ENCODE measurements at regions not wholly inside any gene's neighbourhood (a gene's known extent, or its start where the extent isn't known, plus 50 kb on each side); places are given as distances from the start of the nearest gene placed in this dataset.

- Mint-ChIP-seq H3K27ac (no peak overlapping the region), H3K27me3 (no peaks in the 10 kb centered on the region), H3K9me3 (peaks cover 0 to 16% (median 4%) of the 10 kb centered on the region in 9 donors), H3K4me1 (no peaks in the 10 kb centered on the region), H3K4me3 (no peak overlapping the region), H3K36me3 (no peaks in the 10 kb centered on the region)
- POLR2A ChIA-PET, result no interaction called here
- ATAC-seq (no peak), DNase-seq (no peak)
Measured at GRCh38 chr3:117219296-117219695, 509.7 kb downstream of the TUSC7 start.

GRCh38 chr3:117226932-117227331 lies 517.4 kb downstream of the TUSC7 start:
- POLR2A ChIA-PET, result no interaction called here
- ATAC-seq, result no peak
- no peaks in the 10 kb centered on the region for H3K27me3 Mint-ChIP-seq

GRCh38 chr3:117228466-117228865 lies 518.9 kb downstream of the TUSC7 start:
- Mint-ChIP-seq H3K27ac (no peak overlapping the region), H3K9me3 (peaks cover 0 to 7% (median 2%) of the 10 kb centered on the region in 9 donors), H3K27me3 (no peaks in the 10 kb centered on the region), H3K4me3 (no peak overlapping the region), H3K36me3 (no peaks in the 10 kb centered on the region), H3K4me1 (no peaks in the 10 kb centered on the region)
- ATAC-seq, result no peak
- POLR2A ChIA-PET, result no interaction called here
- no peak for DNase-seq

More at GRCh38 chr3:117226932-117227331, 517.4 kb downstream of the TUSC7 start:
- H3K9me3 Mint-ChIP-seq, result peaks cover 0 to 6% (median 3%) of the 10 kb centered on the region in 9 donors
- no peak overlapping the region for H3K4me3 Mint-ChIP-seq
- no peak overlapping the region for H3K27ac Mint-ChIP-seq
- DNase-seq, result no peak
- no peaks in the 10 kb centered on the region for H3K36me3 Mint-ChIP-seq
- H3K4me1 Mint-ChIP-seq, result no peaks in the 10 kb centered on the region

- Mint-ChIP-seq H3K4me1 (no peaks in the 10 kb centered on the region), H3K27ac (no peak overlapping the region), H3K36me3 (no peaks in the 10 kb centered on the region), H3K27me3 (no peaks in the 10 kb centered on the region), H3K9me3 (peaks cover 0 to 7% (median 0%) of the 10 kb centered on the region in 9 donors), H3K4me3 (no peak overlapping the region)
- DNase-seq (no peak), ATAC-seq (no peak)
- POLR2A ChIA-PET, result no interaction called here
Measured at GRCh38 chr3:117230924-117231323, 521.3 kb downstream of the TUSC7 start.

GRCh38 chr3:117234331-117234730 lies 524.8 kb downstream of the TUSC7 start:
- Mint-ChIP-seq H3K4me1 (no peaks in the 10 kb centered on the region), H3K9me3 (peaks cover 0 to 7% (median 0%) of the 10 kb centered on the region in 9 donors), H3K27me3 (no peaks in the 10 kb centered on the region), H3K27ac (no peak overlapping the region), H3K4me3 (no peak overlapping the region), H3K36me3 (no peaks in the 10 kb centered on the region)
- DNase-seq, result no peak
- POLR2A ChIA-PET, result no interaction called here
- ATAC-seq, result no peak

GRCh38 chr3:117235304-117235703 lies 525.7 kb downstream of the TUSC7 start:
- Mint-ChIP-seq H3K9me3 (peaks cover 0 to 7% (median 0%) of the 10 kb centered on the region in 9 donors), H3K36me3 (no peaks in the 10 kb centered on the region), H3K27ac (no peak overlapping the region), H3K4me1 (no peaks in the 10 kb centered on the region), H3K27me3 (no peaks in the 10 kb centered on the region), H3K4me3 (no peak overlapping the region)
- POLR2A ChIA-PET, result no interaction called here
- ATAC-seq (no peak), DNase-seq (no peak)

- no peaks in the 10 kb centered on the region for H3K36me3 Mint-ChIP-seq
- no peak for DNase-seq
- no peaks in the 10 kb centered on the region for H3K4me1 Mint-ChIP-seq
- H3K27ac Mint-ChIP-seq, result no peak overlapping the region
- no peaks in the 10 kb centered on the region for H3K27me3 Mint-ChIP-seq
- no peak overlapping the region for H3K4me3 Mint-ChIP-seq
- POLR2A ChIA-PET, result no interaction called here
- ATAC-seq, result no peak
- no peaks in the 10 kb centered on the region for H3K9me3 Mint-ChIP-seq
Measured at GRCh38 chr3:117238806-117239205, 529.2 kb downstream of the TUSC7 start.

- Mint-ChIP-seq H3K27me3 (no peaks in the 10 kb centered on the region), H3K4me1 (no peaks in the 10 kb centered on the region), H3K9me3 (peaks cover 0 to 12% (median 0%) of the 10 kb centered on the region in 9 donors), H3K4me3 (no peak overlapping the region), H3K36me3 (no peaks in the 10 kb centered on the region), H3K27ac (no peak overlapping the region)
- DNase-seq (no peak), ATAC-seq (no peak)
- POLR2A ChIA-PET, result no interaction called here
Measured at GRCh38 chr3:117243657-117244056, 534.1 kb downstream of the TUSC7 start.

- ATAC-seq (no peak), DNase-seq (no peak)
- no peak overlapping the region for H3K4me3 Mint-ChIP-seq
- no peaks in the 10 kb centered on the region for H3K27me3 Mint-ChIP-seq
- H3K4me1 Mint-ChIP-seq, result no peaks in the 10 kb centered on the region
- H3K9me3 Mint-ChIP-seq, result peaks cover 0 to 14% (median 2%) of the 10 kb centered on the region in 9 donors
- no peak overlapping the region for H3K27ac Mint-ChIP-seq
- no peaks in the 10 kb centered on the region for H3K36me3 Mint-ChIP-seq
- POLR2A ChIA-PET, result no interaction called here
Measured at GRCh38 chr3:117246771-117247555, 537.4 kb downstream of the TUSC7 start.

- no peak for ATAC-seq
- H3K36me3 Mint-ChIP-seq, result no peaks in the 10 kb centered on the region
Measured at GRCh38 chr3:117248153-117248552, 538.6 kb downstream of the TUSC7 start.

GRCh38 chr3:117252208-117252607 lies 542.6 kb downstream of the TUSC7 start:
- H3K36me3 Mint-ChIP-seq, result no peaks in the 10 kb centered on the region
- POLR2A ChIA-PET, result no interaction called here
- no peak for ATAC-seq

More at GRCh38 chr3:117248153-117248552, 538.6 kb downstream of the TUSC7 start:
- DNase-seq, result no peak
- H3K27me3 Mint-ChIP-seq, result no peaks in the 10 kb centered on the region
- POLR2A ChIA-PET, result no interaction called here
- no peaks in the 10 kb centered on the region for H3K4me1 Mint-ChIP-seq
- no peak overlapping the region for H3K27ac Mint-ChIP-seq
- H3K9me3 Mint-ChIP-seq, result peaks cover 0 to 14% (median 4%) of the 10 kb centered on the region in 9 donors
- H3K4me3 Mint-ChIP-seq, result no peak overlapping the region

GRCh38 chr3:117252651-117253050 lies 543.1 kb downstream of the TUSC7 start:
- no peak for ATAC-seq
- H3K27me3 Mint-ChIP-seq, result no peaks in the 10 kb centered on the region
- H3K27ac Mint-ChIP-seq, result no peak overlapping the region
- H3K4me1 Mint-ChIP-seq, result no peaks in the 10 kb centered on the region
- peaks cover 0 to 18% (median 3%) of the 10 kb centered on the region in 9 donors for H3K9me3 Mint-ChIP-seq
- H3K4me3 Mint-ChIP-seq, result no peak overlapping the region
- no peak for DNase-seq
- POLR2A ChIA-PET, result no interaction called here
- H3K36me3 Mint-ChIP-seq, result no peaks in the 10 kb centered on the region

More at GRCh38 chr3:117252208-117252607, 542.6 kb downstream of the TUSC7 start:
- H3K9me3 Mint-ChIP-seq, result peaks cover 0 to 18% (median 2%) of the 10 kb centered on the region in 9 donors
- H3K27me3 Mint-ChIP-seq, result no peaks in the 10 kb centered on the region
- no peaks in the 10 kb centered on the region for H3K4me1 Mint-ChIP-seq
- H3K27ac Mint-ChIP-seq, result no peak overlapping the region
- DNase-seq, result no peak
- no peak overlapping the region for H3K4me3 Mint-ChIP-seq

GRCh38 chr3:117253636-117254035 lies 544.1 kb downstream of the TUSC7 start:
- POLR2A ChIA-PET, result no interaction called here
- peaks cover 0 to 18% (median 2%) of the 10 kb centered on the region in 9 donors for H3K9me3 Mint-ChIP-seq
- H3K27me3 Mint-ChIP-seq, result no peaks in the 10 kb centered on the region
- DNase-seq (no peak), ATAC-seq (no peak)
- H3K4me1 Mint-ChIP-seq, result no peaks in the 10 kb centered on the region
- H3K4me3 Mint-ChIP-seq, result no peak overlapping the region
- no peaks in the 10 kb centered on the region for H3K36me3 Mint-ChIP-seq
- H3K27ac Mint-ChIP-seq, result no peak overlapping the region

- no peak overlapping the region for H3K27ac Mint-ChIP-seq
- H3K9me3 Mint-ChIP-seq, result peaks cover 0 to 13% (median under 1%) of the 10 kb centered on the region in 9 donors
- ATAC-seq (no peak), DNase-seq (no peak)
- H3K4me3 Mint-ChIP-seq, result no peak overlapping the region
- H3K27me3 Mint-ChIP-seq, result no peaks in the 10 kb centered on the region
- no peaks in the 10 kb centered on the region for H3K36me3 Mint-ChIP-seq
- POLR2A ChIA-PET, result no interaction called here
- H3K4me1 Mint-ChIP-seq, result no peaks in the 10 kb centered on the region
Measured at GRCh38 chr3:117254985-117255384, 545.4 kb downstream of the TUSC7 start.
